HTR-8/SVneo (cell line): ENCODE measurements at regions not wholly inside any gene's neighbourhood (a gene's known extent, or its start where the extent isn't known, plus 50 kb on each side); places are given as distances from the start of the nearest gene placed in this dataset.

Experiments
- DNase-seq: peaks from one replicate; pipeline ENCODE4 v3.0.0; 2011; ENCODE audit warnings: low spot score, mixed read lengths; ENCODE audit not compliant: insufficient read length
- FAIRE-seq: peaks from 2 replicates; lab custom pipeline; 2011; peaks lifted over from hg19 to GRCh38; lab: Jason Lieb, UNC

- no peak for FAIRE-seq
These were observed 54.9 kb upstream of the ENAH start for GRCh38 chr1:225707824-225708223.

GRCh38 chr1:225709101-225709500 is 56.2 kb upstream of the ENAH start:
- DNase-seq (no peak), FAIRE-seq (no peak)

More at GRCh38 chr1:225707824-225708223, 54.9 kb upstream of the ENAH start:
- DNase-seq = no peak

GRCh38 chr1:225710804-225711203 is 57.9 kb upstream of the ENAH start:
- FAIRE-seq = peak; percentile 23
- no peak for DNase-seq

- DNase-seq = no peak
- no peak for FAIRE-seq
These were observed 58.5 kb upstream of the ENAH start for GRCh38 chr1:225711236-225711937.

GRCh38 chr1:225712391-225712790 is 59.5 kb upstream of the ENAH start:
- no peak for DNase-seq

GRCh38 chr1:225713281-225713680 is 60.4 kb upstream of the ENAH start:
- FAIRE-seq (no peak), DNase-seq (no peak)

More at GRCh38 chr1:225712391-225712790, 59.5 kb upstream of the ENAH start:
- no peak for FAIRE-seq

- no peak for DNase-seq
- FAIRE-seq = no peak
These were observed 56.7 kb upstream of the SRP9 start for GRCh38 chr1:225720937-225721336.

GRCh38 chr1:225724251-225724650 is 53.4 kb upstream of the SRP9 start:
- DNase-seq (no peak), FAIRE-seq (no peak)
